ENCODE measurements at regions not wholly inside any gene's neighbourhood (a gene's known extent, or its start where the extent isn't known, plus 50 kb on each side); places are given as distances from the start of the nearest gene placed in this dataset.
"Not testable (repeated sequence)": the region's sequence is repeated elsewhere in the genome, so short reads cannot be mapped to it uniquely, and the experiment has no call there.

DNA sequence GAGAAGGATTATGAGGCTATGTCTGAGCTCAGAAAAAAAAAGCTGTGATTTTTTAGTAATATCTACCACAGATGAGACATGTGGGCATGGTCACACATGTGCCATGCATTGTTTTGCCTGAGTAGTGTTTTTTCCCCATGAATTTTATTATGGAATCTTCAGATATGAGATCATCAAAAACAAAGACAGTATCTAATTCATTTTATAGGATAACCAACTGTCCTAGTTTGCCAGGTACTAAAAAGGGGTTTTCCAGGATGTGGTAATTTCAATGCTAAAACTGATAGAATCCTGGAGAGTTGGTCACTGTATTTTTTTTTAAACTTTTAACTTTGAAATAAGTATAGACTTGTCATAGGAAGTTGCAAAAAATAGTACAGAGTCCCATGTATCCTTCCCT, 127.4 kb upstream of the MAP3K7 start:
- no peak for DNase-seq (ENCODE audit: low spot score)

DNA sequence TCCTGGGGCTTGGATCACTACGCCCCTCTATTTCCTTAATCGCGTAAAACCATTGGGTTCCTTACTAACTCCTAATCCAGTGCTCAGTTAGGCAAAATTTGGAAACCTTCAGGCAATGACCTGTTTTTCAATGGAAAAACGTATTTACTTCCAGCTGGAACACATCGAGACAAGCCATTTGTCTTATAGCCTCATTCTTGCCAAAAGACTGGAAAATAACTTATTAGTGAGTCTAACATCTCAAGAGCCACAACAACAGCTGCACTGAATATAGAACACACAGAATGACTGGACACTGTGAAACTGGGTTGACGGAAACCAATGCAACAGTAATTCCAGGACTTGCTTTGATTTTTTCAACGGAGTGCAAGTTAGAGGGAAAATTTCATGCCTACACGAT, 125.2 kb upstream of the MAP3K7 start:
- DNase-seq (ENCODE audit: low spot score): no peak

DNA sequence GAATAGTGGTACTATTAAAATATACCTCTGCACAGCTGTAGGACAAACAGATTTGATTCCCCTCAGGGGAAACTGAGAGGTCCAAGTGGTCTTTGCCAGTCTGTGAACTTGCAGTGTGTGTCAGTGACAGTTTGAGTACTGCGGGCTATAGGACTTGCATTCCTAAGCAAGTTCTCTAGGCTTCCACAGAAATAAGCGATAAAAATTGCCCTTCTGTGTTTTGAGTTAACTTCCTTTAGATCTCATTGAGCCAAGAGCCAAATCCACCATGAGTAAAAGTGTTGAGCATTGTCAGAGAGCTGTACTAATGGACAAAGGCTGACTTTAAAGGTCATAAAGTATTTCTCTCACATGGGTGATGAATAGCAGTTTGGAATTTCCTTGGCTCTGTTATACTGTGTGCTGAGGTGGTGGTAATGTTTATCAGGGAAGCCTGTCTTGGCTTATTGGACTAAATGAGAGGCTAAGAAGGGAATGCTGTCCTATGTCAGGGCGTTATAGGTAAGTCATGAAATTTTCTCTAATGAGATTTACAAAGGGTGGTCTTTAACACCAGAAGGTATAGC, 122.6 kb upstream of the MAP3K7 start:
- DNase-seq (ENCODE audit: low spot score): no peak

DNA sequence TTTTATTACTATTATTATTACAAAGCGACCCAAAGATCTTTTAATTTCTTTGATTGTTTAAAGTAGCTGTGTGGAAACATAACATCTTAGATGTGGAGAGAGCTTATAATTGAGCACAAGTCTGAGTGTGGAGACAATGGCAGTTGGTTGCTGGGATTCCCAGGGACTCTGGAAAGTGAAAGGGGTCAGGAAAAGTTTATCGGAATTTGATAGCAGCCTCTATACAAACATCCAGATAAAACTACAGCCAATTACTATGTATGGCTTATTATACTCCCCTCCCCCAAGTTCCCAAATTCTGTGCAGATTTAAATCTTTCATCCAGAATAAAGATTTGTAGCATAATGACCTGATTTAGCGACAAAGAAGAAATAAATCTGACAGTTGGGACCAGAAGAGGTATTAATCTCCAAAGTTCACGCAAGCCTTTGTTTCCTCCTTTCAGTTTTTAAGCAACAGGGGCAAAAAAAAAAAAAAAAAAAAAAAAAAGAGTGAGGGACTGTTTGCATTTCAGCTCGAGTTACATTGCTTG, 121.4 kb upstream of the MAP3K7 start:
- no peak for DNase-seq (ENCODE audit: low spot score)

DNA sequence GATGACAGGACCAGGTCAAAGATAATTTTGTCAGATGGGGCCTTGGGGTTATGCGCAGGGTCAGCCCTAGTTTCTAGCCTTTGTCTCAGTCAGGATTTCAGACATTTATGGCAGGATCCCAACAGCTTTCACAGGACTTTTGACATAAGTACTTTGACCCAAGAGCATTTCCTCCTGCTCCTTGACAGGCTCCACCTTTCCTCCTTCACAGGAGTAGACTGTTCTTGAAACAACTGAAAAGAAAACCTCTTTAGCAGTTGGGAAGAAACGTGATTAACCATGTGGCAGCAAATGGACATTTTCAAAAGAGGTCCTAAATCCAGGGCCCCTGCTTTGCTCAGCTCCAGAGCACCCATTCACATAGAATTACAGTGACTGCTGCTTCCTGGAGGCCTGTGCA, 120.4 kb upstream of the MAP3K7 start:
- DNase-seq (ENCODE audit: low spot score): no peak

DNA sequence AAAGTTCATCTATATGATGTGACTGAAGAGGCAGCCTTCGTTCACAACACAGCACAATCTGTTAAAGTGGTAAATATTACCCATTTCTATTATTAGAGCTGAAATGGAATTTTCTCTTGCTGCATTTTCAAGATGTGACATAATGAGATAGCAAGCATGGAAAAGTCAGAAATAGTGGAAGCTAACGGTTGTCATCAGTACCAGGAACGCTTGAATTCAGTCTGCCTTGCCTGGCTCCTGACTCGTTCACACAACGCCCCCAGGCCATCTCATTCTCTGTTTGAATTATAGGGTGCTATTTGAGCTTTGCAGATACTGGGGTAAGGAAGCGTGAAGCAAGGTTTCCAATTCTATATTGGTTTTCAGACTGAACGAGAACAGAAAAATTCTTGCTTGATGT, 116.5 kb upstream of the MAP3K7 start:
- DNase-seq (ENCODE audit: low spot score): no peak

DNA sequence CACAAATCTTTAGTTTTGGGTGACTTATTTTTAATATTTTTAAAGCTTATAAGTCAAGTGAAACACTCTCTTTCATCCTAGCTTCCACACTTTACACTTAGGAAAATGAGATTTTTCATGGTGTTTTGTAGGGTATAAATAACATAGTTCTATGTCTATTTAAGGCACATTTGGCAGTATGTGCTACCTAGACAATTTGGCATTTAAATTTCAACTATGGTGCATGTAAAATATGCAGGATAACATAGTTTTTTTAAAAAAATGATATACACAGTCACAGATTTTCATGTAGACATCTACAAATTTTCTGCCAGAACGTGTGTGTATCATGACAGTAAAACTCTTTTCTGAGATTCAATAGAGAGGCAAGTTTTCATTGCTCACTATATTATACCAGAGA, 115.1 kb upstream of the MAP3K7 start:
- DNase-seq (ENCODE audit: low spot score): no peak

DNA sequence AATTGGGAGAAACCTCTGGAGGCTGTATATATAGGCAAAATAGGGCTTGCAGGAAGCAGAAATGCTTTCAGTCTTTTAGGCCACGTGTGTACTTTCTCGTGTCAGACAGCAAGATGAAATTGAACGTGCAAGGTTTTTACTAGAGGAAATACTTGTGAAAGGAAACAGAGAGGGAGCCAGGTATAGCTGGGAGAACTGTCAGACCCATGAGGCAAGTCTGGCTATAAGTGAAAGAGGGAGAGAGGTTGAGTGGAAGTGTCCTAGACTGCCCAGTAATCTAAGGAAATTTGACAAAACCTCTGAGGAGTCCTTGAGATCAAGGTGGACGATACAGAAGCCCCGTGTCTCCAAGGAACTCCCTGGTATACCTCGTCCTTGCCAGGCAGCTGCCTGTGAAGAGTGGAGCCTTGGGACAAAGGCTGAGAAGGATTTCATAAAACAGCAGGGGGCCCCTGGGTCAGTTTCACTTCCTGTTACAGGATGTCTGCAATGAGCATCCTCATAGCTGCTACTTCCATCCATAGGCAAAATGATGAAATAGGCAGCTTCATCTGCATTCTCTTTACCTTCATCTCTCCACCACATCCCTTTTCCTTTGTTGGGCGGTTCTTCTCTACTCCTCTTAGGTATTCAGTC, 114.4 kb upstream of the MAP3K7 start:
- peak; percentile 36 for DNase-seq (ENCODE audit: low spot score)

DNA sequence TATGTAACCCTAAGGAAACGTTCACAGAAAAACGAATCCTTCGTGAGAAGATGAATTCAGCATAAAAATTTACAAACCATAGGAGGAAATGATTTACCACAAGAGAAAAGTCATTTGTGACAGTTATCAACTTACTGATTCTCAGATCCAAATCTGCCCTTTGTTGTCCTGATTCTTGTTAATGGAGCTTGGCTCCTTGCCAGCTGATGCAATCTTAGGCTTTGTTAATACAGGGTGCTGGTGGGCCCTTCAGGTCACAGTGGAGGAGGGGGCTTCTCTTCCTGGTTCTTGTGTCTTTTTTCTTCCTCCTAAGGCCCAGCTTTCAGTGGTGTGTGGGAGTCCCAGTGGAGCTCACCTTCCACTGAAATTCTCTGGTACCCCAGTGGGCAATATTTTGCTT, 108.4 kb upstream of the MAP3K7 start:
- no peak for DNase-seq (ENCODE audit: low spot score)

DNA sequence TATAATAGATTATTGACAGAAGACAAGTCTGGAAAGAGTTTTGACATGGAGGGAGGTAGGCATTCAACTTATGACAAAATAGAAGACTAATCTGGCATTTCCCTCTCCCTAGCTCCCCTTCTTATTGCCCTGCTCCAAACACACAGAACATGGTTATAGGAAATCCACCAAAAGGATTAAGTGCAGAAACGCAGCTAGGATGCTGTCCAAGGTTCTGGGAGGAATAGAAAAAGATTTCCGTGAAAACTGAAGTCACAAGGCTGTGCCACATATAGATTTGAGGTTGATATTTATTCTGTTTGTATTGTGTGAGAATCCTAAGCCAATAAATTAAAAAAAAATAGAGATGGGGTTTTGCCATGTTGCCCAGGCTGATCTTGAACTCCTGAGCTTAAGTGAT, 107.9 kb upstream of the MAP3K7 start:
- no peak for DNase-seq (ENCODE audit: low spot score)

DNA sequence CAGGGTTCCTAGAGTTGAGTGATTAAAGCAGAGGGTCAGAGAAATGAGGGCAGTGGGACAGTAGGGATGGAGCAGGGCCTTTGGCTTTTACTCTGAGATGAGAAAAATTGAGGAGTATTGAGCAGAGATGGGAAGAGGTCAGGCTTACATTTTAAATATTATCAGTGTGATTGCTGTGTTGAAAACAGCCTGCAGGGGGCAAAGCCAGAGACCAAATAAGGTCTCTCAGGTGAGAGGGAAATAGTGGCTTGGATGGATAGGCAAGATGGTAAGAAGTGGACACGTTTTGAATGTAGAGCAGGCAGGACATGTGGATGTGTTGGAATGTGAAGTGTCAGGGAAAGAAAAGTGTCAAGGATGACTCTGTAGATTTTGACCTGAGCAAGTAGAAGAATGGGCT, 105.0 kb upstream of the MAP3K7 start:
- DNase-seq (ENCODE audit: low spot score): no peak

DNA sequence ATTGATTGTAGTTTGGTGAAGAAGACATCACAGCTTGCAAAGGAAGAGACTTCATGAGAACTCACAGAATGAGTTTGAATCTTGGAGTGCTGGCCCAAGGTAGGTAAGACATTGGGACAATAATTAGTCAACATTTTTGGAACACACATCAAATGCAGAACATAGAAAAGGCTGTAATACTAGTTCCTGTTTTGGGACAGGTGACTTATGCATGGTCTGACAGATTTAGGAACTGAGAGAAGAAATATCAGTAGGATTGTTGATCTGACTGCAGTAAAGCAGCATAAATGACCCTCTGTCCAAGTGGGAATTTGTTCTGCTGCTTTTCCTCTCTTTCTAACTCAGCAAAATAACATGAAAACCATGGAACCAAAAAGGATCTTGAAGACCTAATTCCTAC, 102.3 kb upstream of the MAP3K7 start:
- DNase-seq (ENCODE audit: low spot score): no peak

DNA sequence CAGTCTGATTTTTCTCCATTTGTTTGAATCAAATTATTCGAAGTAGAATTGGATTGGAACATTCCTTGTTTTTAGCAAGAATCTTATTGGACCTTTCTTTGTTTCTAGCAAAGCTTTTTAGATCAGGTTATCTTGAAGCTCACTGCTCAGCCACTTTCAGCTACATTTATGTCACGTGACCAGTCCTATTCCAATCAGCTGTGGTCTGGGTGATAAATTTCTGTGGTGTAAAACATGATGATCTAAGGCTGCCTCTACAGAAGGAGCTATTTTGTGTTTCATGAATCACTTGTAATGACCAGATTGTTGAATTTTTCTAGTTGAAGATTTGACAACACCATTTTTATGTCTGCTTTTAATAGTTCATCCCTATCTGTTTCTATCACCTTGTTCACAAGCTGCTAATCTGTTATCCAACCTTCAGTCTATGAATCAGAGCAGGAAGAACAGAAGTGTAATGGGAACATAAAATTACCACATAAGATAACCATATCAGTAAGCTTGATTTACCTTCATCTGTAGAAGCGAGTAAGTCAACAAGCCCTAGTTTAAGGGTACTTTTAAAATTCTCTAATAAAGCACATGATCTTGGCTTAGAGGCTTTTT, 101.0 kb upstream of the MAP3K7 start:
- no peak for DNase-seq (ENCODE audit: low spot score)

DNA sequence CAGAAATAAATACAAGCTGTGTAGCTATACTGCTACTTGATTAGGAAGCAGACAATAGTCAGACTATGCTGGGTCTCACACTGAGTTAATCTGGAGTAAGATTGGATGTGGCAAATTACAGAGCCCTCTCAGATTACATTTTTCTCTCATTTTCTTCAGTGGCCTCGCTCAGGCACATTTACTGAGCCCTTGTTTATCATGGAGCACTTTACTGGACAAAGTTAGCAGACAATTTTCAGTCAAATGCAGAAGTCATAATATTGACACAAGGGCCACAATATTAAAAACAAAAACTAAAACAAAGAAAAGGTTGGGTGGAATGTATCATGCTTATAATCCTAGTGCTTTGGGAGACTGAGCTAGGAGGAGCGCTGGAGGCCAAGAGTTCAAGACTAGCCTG, 95.0 kb upstream of the MAP3K7 start:
- DNase-seq (ENCODE audit: low spot score): no peak

DNA sequence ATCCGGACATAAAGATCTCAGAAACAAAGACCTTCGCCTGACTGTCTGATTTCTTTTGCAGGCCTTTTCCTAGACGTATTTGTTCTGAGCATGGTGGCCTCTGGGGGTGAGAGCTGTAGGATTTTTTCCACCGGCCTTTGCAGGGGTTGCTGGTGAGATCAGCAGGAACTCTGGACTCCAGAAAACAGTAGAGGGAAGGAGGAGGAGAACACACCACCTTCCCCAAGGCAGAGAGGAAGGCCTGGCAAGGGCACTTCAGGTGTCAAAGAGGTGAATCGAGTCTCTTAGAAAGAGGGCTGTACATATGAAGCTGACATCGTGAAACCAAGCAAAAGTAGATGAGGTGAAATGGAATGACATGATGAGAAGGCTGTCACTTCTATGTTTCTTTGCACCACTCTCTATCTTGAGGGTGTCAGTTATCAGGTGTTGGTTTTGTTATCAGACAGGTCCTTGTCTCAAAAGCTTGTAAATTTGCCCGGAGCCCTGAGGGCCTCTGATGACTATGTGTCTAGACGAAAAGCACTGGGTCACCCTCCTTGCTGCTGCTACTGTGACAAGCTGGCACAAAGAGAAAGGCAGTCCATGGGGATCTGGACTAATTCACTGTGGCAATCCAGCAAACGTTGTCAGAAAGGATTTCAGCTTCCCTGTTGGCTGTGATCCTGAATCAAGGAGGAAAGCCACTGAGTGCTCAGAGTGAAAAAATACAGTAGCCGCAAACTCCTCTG, 91.3 kb upstream of the MAP3K7 start:
- no peak for DNase-seq (ENCODE audit: low spot score)

DNA sequence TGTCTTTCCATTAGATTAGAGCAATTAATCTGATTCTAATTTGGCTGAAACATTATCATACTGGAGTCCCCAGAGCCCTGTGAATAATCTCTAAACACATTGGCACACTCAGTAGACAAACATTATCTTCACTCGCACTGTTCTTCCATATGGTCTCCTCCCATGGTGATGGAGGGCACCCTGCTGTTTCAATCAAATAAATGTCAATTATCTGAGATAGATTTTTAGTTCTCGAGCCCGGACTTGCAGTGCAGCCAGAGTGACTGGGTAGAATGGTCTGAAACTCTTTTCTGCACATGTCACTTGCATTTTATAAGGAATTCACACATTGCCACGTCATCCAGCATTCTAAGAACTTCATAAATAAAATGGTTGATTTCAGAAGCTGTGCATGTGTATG, 90.6 kb upstream of the MAP3K7 start:
- no peak for DNase-seq (ENCODE audit: low spot score)

DNA sequence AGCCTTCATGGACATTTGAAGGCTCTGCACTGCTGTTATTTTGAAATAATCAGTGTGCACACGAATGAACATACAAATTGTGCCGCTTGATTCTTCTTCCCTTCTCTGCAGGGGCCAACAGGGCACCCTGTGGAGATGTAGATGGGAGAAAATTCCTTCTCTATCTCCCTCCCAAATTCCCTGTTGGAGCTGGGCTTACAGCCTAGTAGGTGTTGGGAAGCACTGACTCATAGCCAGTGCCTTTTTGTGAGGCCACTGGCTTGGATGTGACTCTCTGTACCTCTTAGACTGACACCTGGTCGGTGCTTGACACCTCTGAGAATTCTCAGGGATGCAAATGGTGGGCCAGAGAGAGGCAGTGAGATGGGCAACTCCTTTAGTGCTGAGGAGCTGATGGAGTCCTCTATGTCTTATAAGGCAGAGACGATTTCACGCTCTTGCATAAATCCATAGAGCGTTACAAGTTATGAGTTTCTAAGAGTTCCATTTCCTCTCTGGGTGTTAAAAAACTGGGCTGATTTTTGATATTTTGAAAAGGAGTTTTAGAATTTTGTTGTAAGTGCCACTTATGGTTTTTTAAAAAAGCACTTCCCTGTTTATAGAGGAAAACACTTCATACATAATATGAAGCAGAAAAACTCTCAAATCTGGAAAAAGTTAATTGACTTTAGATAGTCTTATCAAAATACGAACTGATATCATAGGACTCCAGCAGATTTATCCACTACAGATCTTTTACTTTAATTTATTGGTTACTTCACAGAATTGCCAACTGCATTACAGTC, 89.8 kb upstream of the MAP3K7 start:
- DNase-seq (ENCODE audit: low spot score): no peak

DNA sequence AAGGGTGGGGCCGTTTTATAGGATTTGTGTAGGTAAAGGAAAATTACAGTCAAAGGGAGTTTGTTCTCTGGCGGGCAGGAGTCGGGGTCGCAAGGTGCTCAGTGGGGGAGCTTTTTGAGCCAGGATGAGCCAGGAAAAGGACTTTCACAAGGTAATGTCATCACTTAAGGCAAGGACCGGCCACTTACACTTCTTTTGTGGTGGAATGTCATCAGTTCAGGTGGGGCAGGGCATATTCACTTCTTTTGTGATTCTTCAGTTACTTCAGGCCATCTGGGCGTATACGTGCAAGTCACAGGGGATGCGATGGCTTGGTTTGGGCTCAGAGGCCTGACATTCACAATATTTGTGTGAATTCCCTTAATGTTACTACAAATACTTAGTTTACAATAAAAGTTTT, 88.2 kb upstream of the MAP3K7 start:
- DNase-seq (ENCODE audit: low spot score): not testable (repeated sequence)

DNA sequence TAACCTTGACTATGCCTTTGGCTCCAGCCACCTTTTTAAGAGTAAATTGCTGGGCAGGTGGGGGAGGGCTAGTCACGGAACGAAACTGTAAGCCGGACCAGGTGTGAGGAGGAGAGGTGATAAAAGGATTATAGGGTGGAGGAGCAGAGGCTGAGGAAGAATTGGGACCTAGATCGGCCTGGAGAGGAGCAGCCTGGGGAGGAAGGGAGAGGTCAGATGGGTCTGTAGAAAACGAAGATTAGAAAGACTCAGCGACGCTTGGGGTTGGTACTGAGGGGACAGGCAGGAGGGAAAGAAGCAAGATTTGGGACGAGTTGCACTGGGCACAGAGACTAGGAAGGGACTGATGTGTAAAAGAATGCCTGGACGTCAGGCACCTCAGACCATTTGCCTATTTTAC, 87.2 kb upstream of the MAP3K7 start:
- not testable (repeated sequence) for DNase-seq (ENCODE audit: low spot score)

DNA sequence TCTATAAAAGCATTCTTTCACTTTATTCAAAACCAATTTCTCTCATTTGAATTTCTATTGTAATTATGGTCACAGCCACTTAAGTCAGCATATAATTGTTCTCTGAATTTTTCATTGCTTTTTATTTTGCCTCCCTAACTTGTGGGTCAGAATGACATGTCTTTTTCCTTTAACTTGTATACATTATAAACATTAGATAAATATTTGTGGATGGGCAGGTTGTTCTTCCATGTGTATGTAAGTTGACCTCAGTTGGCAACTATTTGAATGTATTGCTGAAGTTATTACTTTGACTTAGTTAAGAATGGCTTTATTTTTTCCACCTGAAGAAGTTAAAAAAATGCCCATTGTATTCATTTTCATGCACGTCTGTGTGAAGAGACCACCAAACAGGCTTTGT, 83.0 kb upstream of the MAP3K7 start:
- DNase-seq (ENCODE audit: low spot score): no peak

DNA sequence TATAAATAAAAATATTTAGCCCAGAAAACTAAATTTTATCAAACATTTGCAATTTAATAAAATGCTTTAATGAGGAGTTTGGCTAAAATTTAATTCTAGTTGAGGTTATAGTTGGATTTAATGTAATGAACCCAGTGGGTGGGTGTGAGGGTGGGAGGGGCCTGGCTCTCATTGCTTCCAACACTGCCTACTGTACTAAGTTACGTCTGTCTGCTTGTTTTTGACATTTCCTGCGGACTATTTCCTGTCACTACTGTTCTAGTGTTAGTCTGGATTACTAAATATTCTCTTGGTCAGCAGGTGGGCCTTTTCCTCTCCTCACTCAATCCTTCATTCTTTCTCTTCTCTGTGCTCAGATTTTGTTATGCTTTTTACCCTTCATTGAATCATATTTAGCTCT, 82.5 kb upstream of the MAP3K7 start:
- no peak for DNase-seq (ENCODE audit: low spot score)

DNA sequence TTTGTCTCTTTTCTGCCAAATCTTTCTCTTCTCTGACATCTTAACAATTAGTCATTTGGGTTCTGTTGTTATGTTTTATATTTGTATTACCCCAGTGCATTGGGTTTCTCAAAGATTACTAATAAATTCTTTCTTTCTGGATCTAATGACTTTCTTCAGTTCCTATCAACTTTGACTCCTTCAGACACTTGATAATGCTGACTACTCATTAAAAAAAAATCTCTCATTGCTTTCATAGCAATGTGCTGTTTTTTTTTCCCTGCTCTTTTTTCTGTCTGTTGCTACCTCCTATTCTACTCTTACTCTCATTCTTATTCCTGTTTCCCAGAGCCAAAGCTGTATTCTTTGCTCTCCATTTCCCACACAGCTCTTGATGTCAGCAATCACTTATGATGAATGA, 81.3 kb upstream of the MAP3K7 start:
- DNase-seq (ENCODE audit: low spot score): no peak
